ENCODE measurements at regions not wholly inside any gene's neighbourhood (a gene's known extent, or its start where the extent isn't known, plus 50 kb on each side); places are given as distances from the start of the nearest gene placed in this dataset.

DNA sequence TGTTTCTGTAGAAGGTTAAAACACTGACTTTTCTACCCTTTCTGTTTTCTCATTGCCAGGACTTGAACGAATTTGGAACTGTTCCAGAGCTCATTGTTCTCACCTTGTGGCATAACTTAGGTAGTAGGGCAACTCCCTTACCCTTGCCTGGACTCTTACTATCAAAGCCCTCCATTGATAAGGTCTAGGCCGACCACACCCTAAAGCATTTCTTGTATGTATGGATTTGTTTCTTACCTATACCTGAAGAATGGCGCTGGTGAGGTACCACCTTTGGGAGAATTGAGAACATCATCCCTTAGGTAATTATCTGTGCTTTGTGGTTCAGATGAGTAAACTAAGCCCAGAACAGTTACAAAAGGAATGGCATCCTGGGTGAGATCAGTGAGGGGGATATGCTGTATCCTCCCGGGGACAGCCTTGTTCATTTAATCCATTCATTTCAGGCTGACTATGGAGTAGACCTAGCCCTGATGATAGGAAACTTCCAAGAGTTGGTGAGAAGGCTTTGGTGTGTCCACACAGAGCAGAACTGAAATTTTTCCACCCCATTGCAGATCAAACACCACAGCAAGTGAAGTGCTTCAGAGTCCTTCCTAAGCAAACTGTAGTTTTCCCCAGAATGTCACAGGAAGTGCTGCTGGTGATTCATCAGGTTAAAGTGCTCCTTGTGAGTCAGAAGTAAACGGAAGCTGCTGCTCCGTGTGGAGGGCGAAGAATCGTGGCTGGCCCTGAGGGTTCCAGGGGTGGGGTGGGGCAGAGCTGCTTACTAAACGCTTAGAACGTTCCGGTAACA lies 113.0 kb downstream of the TEX26 start (continued):
- no peak for TF ChIP-seq CREBBP (IDR thresholded peaks at IDR 0.05; ENCODE audit: low read depth, low read length)
- TF ChIP-seq ZNF217 (CRISPR knock-in tag; IDR thresholded peaks at IDR 0.05) = no peak
- TF ChIP-seq CXXC5 (CRISPR knock-in tag; IDR thresholded peaks at IDR 0.05) = no peak
- TF ChIP-seq ZNF583 (CRISPR knock-in tag; IDR thresholded peaks at IDR 0.05) = no peak
- TF ChIP-seq BRCA1 (IDR thresholded peaks at IDR 0.05) = no peak
- no peak for TF ChIP-seq BRCA1 (CRISPR knock-in tag; IDR thresholded peaks at IDR 0.05)
- TF ChIP-seq CBFB (CRISPR knock-in tag; IDR thresholded peaks at IDR 0.05) = no peak
- TF ChIP-seq ARID1B (IDR thresholded peaks at IDR 0.05) = peak; percentile 35; the same call in 1 of the 2 replicates
- no peak for TF ChIP-seq HEY1 (CRISPR knock-in tag; IDR thresholded peaks at IDR 0.05; ENCODE audit: borderline replicate concordance)
- TF ChIP-seq ETV5 (CRISPR knock-in tag; IDR thresholded peaks at IDR 0.05; ENCODE audit: low read depth) = 0 out of 2 replicates have a peak, but pooled peaks have one; percentile 54
- no peak for TF ChIP-seq HDAC6 (IDR thresholded peaks at IDR 0.05; ENCODE audit: low read depth, low read length)
- 0 out of 2 replicates have a peak, but pooled peaks have one; percentile 41 for TF ChIP-seq POLR2H (tag; IDR thresholded peaks at IDR 0.05; ENCODE audit: low read depth)
- no peak for TF ChIP-seq PRPF4 (IDR thresholded peaks at IDR 0.05; ENCODE audit: insufficient read depth, low read depth, low read length, poor library complexity, severe bottlenecking)
- no peak for TF ChIP-seq SLC30A9 (CRISPR knock-in tag; IDR thresholded peaks at IDR 0.05)
- TF ChIP-seq ELF4 (CRISPR knock-in tag; IDR thresholded peaks at IDR 0.05) = no peak

Data from K562 (cell line).